ENCODE measurements at regions not wholly inside any gene's neighbourhood (a gene's known extent, or its start where the extent isn't known, plus 50 kb on each side); places are given as distances from the start of the nearest gene placed in this dataset.
"Not testable (repeated sequence)": the region's sequence is repeated elsewhere in the genome, so short reads cannot be mapped to it uniquely, and the experiment has no call there.

DNA sequence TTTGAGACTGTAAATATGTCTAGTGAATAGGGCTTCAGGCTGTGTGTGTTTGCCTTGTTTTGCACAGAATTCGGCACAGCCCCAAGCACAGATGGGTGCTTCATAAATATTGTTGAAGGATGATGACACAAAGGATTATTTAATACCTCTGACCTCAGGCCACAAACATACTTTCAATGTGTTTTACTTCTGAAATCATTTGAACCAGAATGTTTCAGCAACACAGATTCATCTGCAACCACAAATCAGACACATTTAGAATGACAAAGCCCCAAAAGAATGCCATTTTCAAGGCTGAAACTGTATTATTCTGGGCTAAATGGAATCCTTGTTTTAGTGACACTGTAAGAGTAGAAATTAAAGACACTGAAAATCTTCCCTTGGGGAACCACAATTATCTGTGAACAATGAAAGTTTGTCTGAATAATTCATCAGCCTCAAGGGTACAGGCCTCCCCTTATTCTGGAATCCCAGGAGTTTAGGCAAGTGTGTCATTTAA, 93.7 kb downstream of the FOXD4L6 start:
- TF ChIP-seq, protein P1, sequence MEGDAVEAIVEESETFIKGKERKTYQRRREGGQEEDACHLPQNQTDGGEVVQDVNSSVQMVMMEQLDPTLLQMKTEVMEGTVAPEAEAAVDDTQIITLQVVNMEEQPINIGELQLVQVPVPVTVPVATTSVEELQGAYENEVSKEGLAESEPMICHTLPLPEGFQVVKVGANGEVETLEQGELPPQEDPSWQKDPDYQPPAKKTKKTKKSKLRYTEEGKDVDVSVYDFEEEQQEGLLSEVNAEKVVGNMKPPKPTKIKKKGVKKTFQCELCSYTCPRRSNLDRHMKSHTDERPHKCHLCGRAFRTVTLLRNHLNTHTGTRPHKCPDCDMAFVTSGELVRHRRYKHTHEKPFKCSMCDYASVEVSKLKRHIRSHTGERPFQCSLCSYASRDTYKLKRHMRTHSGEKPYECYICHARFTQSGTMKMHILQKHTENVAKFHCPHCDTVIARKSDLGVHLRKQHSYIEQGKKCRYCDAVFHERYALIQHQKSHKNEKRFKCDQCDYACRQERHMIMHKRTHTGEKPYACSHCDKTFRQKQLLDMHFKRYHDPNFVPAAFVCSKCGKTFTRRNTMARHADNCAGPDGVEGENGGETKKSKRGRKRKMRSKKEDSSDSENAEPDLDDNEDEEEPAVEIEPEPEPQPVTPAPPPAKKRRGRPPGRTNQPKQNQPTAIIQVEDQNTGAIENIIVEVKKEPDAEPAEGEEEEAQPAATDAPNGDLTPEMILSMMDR (IDR thresholded peaks at IDR 0.05; ENCODE audit: insufficient read depth, low read length, poor library complexity, severe bottlenecking): not testable (repeated sequence)
- not testable (repeated sequence) for TF ChIP-seq EZH2phosphoT487 (conservative IDR thresholded peaks at IDR 0.05; ENCODE audit: low read length)

Data from SU-DHL-6 (cell line).